ENCODE measurements at regions not wholly inside any gene's neighbourhood (a gene's known extent, or its start where the extent isn't known, plus 50 kb on each side); places are given as distances from the start of the nearest gene placed in this dataset.

DNA sequence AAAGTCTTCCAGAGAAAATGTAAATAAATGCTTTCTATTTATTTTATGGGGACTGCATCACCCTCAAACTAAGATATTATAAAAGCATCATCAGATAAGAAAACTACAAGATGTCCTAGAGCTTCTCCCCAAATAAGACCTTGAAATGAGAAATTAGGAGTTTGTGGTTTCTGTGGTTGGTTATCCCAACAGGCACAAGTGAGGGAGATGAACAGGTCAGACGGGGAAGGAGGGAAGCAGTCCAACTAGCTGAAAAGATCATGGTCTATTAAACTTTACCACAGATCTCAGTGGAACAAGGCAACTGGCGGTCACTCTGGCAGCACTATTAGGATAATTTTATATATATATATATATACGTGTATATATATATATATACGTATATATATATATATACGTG, 319.3 kb upstream of the GRID2 start:
- H3K4me3 ChIP-seq (ENCODE audit: low read depth in 2 of 2, low read length in 1 of 2) = no peak overlapping the region
- H3K36me3 ChIP-seq (replicated peaks in 1 of 2; ENCODE audit: control insufficient read depth in 1 of 2, insufficient read depth in 2 of 2, low read length in 1 of 2) = no peaks in the 10 kb centered on the region
- no peaks in the 10 kb centered on the region for H3K79me2 ChIP-seq (ENCODE audit: insufficient read depth)
- POLR2A ChIA-PET = no interaction called here
- no peak overlapping the region for H3K9ac ChIP-seq
- no peak for TF ChIP-seq JUND (IDR thresholded peaks at IDR 0.05)
- no peak for TF ChIP-seq NFIC (IDR thresholded peaks at IDR 0.05; ENCODE audit: borderline replicate concordance)
- TF ChIP-seq, protein P1, sequence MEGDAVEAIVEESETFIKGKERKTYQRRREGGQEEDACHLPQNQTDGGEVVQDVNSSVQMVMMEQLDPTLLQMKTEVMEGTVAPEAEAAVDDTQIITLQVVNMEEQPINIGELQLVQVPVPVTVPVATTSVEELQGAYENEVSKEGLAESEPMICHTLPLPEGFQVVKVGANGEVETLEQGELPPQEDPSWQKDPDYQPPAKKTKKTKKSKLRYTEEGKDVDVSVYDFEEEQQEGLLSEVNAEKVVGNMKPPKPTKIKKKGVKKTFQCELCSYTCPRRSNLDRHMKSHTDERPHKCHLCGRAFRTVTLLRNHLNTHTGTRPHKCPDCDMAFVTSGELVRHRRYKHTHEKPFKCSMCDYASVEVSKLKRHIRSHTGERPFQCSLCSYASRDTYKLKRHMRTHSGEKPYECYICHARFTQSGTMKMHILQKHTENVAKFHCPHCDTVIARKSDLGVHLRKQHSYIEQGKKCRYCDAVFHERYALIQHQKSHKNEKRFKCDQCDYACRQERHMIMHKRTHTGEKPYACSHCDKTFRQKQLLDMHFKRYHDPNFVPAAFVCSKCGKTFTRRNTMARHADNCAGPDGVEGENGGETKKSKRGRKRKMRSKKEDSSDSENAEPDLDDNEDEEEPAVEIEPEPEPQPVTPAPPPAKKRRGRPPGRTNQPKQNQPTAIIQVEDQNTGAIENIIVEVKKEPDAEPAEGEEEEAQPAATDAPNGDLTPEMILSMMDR (IDR thresholded peaks at IDR 0.05) = no peak
- TF ChIP-seq RAD21 (IDR thresholded peaks at IDR 0.05; ENCODE audit: low read length) = no peak
- TF ChIP-seq TEAD4 (IDR thresholded peaks at IDR 0.05; ENCODE audit: borderline replicate concordance, insufficient read depth) = no peak
- no peak for TF ChIP-seq RFX5 (IDR thresholded peaks at IDR 0.05; ENCODE audit: low read length)
- TF ChIP-seq EP300 (IDR thresholded peaks at IDR 0.05; ENCODE audit: borderline replicate concordance in 1 of 2, low read depth in 1 of 2, low read length in 1 of 2) = no peak
- TF ChIP-seq, protein P2, sequence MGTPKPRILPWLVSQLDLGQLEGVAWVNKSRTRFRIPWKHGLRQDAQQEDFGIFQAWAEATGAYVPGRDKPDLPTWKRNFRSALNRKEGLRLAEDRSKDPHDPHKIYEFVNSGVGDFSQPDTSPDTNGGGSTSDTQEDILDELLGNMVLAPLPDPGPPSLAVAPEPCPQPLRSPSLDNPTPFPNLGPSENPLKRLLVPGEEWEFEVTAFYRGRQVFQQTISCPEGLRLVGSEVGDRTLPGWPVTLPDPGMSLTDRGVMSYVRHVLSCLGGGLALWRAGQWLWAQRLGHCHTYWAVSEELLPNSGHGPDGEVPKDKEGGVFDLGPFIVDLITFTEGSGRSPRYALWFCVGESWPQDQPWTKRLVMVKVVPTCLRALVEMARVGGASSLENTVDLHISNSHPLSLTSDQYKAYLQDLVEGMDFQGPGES (IDR thresholded peaks at IDR 0.05; ENCODE audit: low read depth, low read length) = no peak
- no peak for TF ChIP-seq FOXM1 (IDR thresholded peaks at IDR 0.05; ENCODE audit: low read depth)
- TF ChIP-seq SIN3A (IDR thresholded peaks at IDR 0.05; ENCODE audit: borderline replicate concordance, low read depth, low read length) = no peak
- no peak for TF ChIP-seq FOSL2 (IDR thresholded peaks at IDR 0.05; ENCODE audit: borderline replicate concordance, low read depth)
- no peak for TF ChIP-seq SMC3 (IDR thresholded peaks at IDR 0.05; ENCODE audit: low read depth, low read length)
- H3K4me2 ChIP-seq = no peak overlapping the region
- no peaks in the 10 kb centered on the region for H3F3A ChIP-seq (replicated peaks; ENCODE audit: insufficient read depth)
- H2AFZ ChIP-seq (ENCODE audit: low read depth) = no peak overlapping the region
- no peak overlapping the region for H3K27ac ChIP-seq (ENCODE audit: low read depth in 2 of 2, low read length in 1 of 2)
- WGBS (ENCODE audit: low lambda C conversion rate) = 74% methylated on average over 5 of the region's 5 CpGs
- H4K20me1 ChIP-seq (ENCODE audit: insufficient read depth) = no peaks in the 10 kb centered on the region
- no peaks in the 10 kb centered on the region for H3K4me1 ChIP-seq (ENCODE audit: control insufficient read depth in 1 of 2, insufficient read depth in 2 of 2, low read depth in 1 of 2, low read length in 1 of 2)
- no peaks in the 10 kb centered on the region for H3K9me3 ChIP-seq
- CTCF ChIA-PET = no interaction called here
- H3K9me2 ChIP-seq = no peaks in the 10 kb centered on the region
- no peaks in the 10 kb centered on the region for H3K27me3 ChIP-seq (ENCODE audit: insufficient read depth)
- DNase-seq = no peak

DNA sequence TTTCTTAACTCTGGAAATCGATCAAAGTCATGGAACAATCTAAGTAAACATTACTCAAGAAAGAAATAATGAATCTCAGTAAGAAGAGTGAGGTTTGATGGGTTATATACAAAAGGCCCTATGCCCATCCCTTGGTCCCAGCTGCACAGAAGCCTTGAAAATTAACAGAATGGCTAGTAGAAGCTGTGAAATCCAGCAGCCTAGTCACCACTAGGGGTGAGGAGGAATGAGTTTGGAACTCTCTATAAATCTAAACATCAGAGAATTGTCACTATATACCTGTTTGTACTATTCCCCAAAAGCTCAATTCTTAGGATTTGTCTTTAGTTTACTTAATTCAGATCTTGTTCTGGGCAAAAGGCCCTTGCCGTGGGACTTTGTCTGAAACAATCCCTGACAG, 313.9 kb upstream of the GRID2 start:
- Histone ChIP-seq H3K36me3 (replicated peaks in 1 of 2; ENCODE audit: control insufficient read depth in 1 of 2, insufficient read depth in 2 of 2, low read length in 1 of 2) (no peaks in the 10 kb centered on the region), H3K4me2 (no peak overlapping the region), H3K27me3 (ENCODE audit: insufficient read depth) (no peaks in the 10 kb centered on the region), H3K4me3 (ENCODE audit: low read depth in 2 of 2, low read length in 1 of 2) (no peak overlapping the region), H2AFZ (ENCODE audit: low read depth) (no peak overlapping the region), H3K9me3 (no peaks in the 10 kb centered on the region), H3K9ac (no peak overlapping the region), H4K20me1 (ENCODE audit: insufficient read depth) (no peaks in the 10 kb centered on the region), H3F3A (replicated peaks; ENCODE audit: insufficient read depth) (no peaks in the 10 kb centered on the region), H3K4me1 (ENCODE audit: control insufficient read depth in 1 of 2, insufficient read depth in 2 of 2, low read depth in 1 of 2, low read length in 1 of 2) (no peaks in the 10 kb centered on the region), H3K9me2 (no peaks in the 10 kb centered on the region; the same call in 1 of the 2 replicates), H3K79me2 (ENCODE audit: insufficient read depth) (no peaks in the 10 kb centered on the region), H3K27ac (ENCODE audit: low read depth in 2 of 2, low read length in 1 of 2) (no peak overlapping the region)
- CTCF ChIA-PET = no interaction called here
- DNase-seq = no peak
- TF ChIP-seq TAF1 (IDR thresholded peaks at IDR 0.05; ENCODE audit: borderline replicate concordance, low read depth, low read length) (no peak), YY1 (IDR thresholded peaks at IDR 0.05; ENCODE audit: low read depth) (no peak), NRF1 (IDR thresholded peaks at IDR 0.05; ENCODE audit: low read depth, low read length) (no peak), GABPA (IDR thresholded peaks at IDR 0.05; ENCODE audit: low read depth) (no peak)
- TF ChIP-seq, protein P3, sequence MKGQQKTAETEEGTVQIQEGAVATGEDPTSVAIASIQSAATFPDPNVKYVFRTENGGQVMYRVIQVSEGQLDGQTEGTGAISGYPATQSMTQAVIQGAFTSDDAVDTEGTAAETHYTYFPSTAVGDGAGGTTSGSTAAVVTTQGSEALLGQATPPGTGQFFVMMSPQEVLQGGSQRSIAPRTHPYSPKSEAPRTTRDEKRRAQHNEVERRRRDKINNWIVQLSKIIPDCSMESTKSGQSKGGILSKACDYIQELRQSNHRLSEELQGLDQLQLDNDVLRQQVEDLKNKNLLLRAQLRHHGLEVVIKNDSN (IDR thresholded peaks at IDR 0.05; ENCODE audit: borderline replicate concordance, low read depth) = no peak
- TF ChIP-seq, protein P2 (IDR thresholded peaks at IDR 0.05; ENCODE audit: low read depth, low read length) = no peak
- POLR2A ChIA-PET = no interaction called here
- WGBS (ENCODE audit: low lambda C conversion rate) = 32% methylated on average over 2 of the region's 2 CpGs

Data from SK-N-SH (cell line).